ENCODE measurements at regions not wholly inside any gene's neighbourhood (a gene's known extent, or its start where the extent isn't known, plus 50 kb on each side); places are given as distances from the start of the nearest gene placed in this dataset.

DNA sequence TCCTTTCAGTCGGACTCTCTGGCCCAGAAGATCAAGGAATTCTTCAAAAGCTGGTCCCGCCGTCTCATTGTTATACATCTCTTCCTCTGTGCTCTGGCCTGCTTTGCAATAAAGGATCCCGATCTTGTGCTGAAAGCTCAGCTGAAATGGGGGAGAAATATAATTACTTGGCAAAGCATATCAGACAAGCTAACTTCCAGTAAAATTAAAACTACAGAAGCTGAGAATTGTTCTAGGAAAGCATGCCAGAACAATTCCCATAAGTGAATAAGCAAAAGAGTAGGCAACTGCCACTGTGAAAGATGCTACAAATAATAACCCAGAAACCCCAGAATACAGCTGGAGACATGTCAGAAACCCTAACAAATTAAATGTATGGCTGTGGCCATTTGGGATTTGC, 146.1 kb downstream of the SIPA1L2 start:
- no peak for TF ChIP-seq CTCF (IDR thresholded peaks at IDR 0.05)
- TF ChIP-seq POLR2AphosphoS5 (IDR thresholded peaks at IDR 0.05; ENCODE audit: insufficient read depth in 1 of 2, low read depth in 1 of 2): no peak
- TF ChIP-seq POLR2A (IDR thresholded peaks at IDR 0.05): no peak

Data from vagina (tissue), 2 donors.